ENCODE measurements at regions not wholly inside any gene's neighbourhood (a gene's known extent, or its start where the extent isn't known, plus 50 kb on each side); places are given as distances from the start of the nearest gene placed in this dataset.

DNA sequence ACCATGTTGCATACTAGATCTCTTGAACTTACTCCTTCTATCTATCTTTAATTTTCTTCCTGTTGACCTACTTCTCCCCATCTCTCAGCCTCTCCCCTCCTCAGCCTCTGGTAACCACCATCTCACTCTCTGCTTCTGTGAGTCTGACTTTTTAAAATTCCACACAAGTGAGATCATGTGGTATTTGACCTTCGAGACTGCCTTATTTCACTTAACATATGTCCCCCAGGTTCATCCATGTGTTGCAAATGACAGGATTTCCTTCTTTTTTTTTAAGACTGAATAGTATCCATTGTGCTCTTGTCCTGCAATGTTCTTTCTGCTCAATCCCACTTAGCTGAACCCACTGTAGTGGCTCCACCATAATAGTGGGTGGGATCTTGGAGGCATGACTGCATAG is 51.4 kb upstream of the DNAJC1 start:
- no peaks in the 10 kb centered on the region for H3K9me3 ChIP-seq (ENCODE audit: low read length)
- H3K4me3 ChIP-seq (ENCODE audit: low read length) = no peak overlapping the region
- no peaks in the 10 kb centered on the region for H3K36me3 ChIP-seq (ENCODE audit: insufficient read depth, low read length)

More for the DNA sequence above, 51.4 kb upstream of the DNAJC1 start:
- H3K27me3 ChIP-seq (ENCODE audit: insufficient read depth, low read length) = no peaks in the 10 kb centered on the region
- peaks cover 7% of the 10 kb centered on the region for H3K4me1 ChIP-seq (ENCODE audit: insufficient read depth, low read length)
- no peak overlapping the region for H2AFZ ChIP-seq (ENCODE audit: low read depth, low read length)

Data from neuron (in vitro differentiated cells).